K562 (cell line): ENCODE measurements at regions not wholly inside any gene's neighbourhood (a gene's known extent, or its start where the extent isn't known, plus 50 kb on each side); places are given as distances from the start of the nearest gene placed in this dataset.

Experiments used
- ATAC-seq: fragments of 200-7000 bp; cut with Tn5 transposase; 3 replicates; pipeline ENCODE4 v1.9.1; 2020; ENCODE audit warnings: moderate library complexity
- BruUV-seq: library from RNA; stranded (reverse); fragments of 400-500 nt; replicated peaks from 2 replicates; lab custom pipeline; 2021; lab: Mats Ljungman, UMichigan
- CTCF ChIA-PET: fragments of 300-600 bp; formaldehyde crosslinking; extraction: SDS; loops from one replicate; lab custom pipeline; 2021; ENCODE audit warnings: low intra/inter-chr PET ratio; lab: Yijun Ruan, JAX
- POLR2A ChIA-PET: fragments of 300-600, 350-650 bp; sonication (Branson Sonifier 250); formaldehyde crosslinking; extraction: SDS; loops from one replicate; lab custom pipeline; 2021; ENCODE audit warnings: antibody characterized with exemption, inconsistent platforms; lab: Yijun Ruan, JAX
- DNase-seq, 4 experiments: peaks; one replicate each; pipeline versions ENCODE4 v3.0.0 to v3.0.0-alpha.2; 2011 to 2018; ENCODE audit warnings: low spot score in 3 of 4, mixed read lengths in 3 of 4; ENCODE audit errors: extremely low read depth in 1 of 4
- FAIRE-seq: peaks from 2 replicates; lab custom pipeline; 2011; peaks lifted over from hg19 to GRCh38; lab: Jason Lieb, UNC
- H2AFZ ChIP-seq: 2 replicates; pipeline ENCODE4 v1.6.0; 2011; ENCODE audit warnings: low read depth, low read length, control low read depth, inconsistent platforms
- H3K27ac ChIP-seq: fragments of 200-600 bp; 3 replicates; pipeline ENCODE4 v1.8.0; 2011; ENCODE audit warnings: low read depth, mild to moderate bottlenecking, control low read depth, inconsistent platforms, low read length, moderate library complexity, mixed read lengths; ENCODE audit errors: extremely low read depth
- H3K27me3 ChIP-seq, 2 experiments: fragments of 300-600 bp in 1 of 2; 2 replicates in 1 of 2; 3 replicates in 1 of 2; pipeline versions ENCODE4 v1.6.0 to v1.8.0; 2011; ENCODE audit warnings: inconsistent platforms in 2 of 2, low read length in 2 of 2, mild to moderate bottlenecking in 1 of 2, mixed read lengths in 1 of 2, moderate library complexity in 1 of 2; ENCODE audit not compliant: control insufficient read depth in 2 of 2, insufficient read depth in 2 of 2
- H3K36me3 ChIP-seq: fragments of 300-600 bp; 3 replicates; pipeline ENCODE4 v1.8.0; 2011; ENCODE audit warnings: mild to moderate bottlenecking, low read length, inconsistent platforms; ENCODE audit not compliant: control insufficient read depth, insufficient read depth
- H3K4me1 ChIP-seq, 2 experiments: fragments of 200-600 bp in 1 of 2; replicated peaks in 1 of 2; 2 replicates in 1 of 2; 3 replicates in 1 of 2; pipeline versions ENCODE4 v1.5.1 to v1.8.0; 2011; ENCODE audit warnings: inconsistent platforms in 2 of 2, low read length in 2 of 2, mild to moderate bottlenecking in 1 of 2, mixed read lengths in 1 of 2, moderate library complexity in 1 of 2; ENCODE audit not compliant: control insufficient read depth in 2 of 2, insufficient read depth in 2 of 2
- H3K4me2 ChIP-seq: 2 replicates; pipeline ENCODE4 v1.6.1; 2011; ENCODE audit warnings: low read length, control low read depth, inconsistent platforms, mixed read lengths; ENCODE audit not compliant: insufficient read depth
- H3K4me3 ChIP-seq: fragments of 200-600 bp; sonication (generic), shearing (Covaris generic); 2 replicates; pipeline ENCODE4 v1.5.1; 2016; ENCODE audit warnings: control low read depth, inconsistent platforms
- H3K79me2 ChIP-seq: fragments of 200-600 bp; 3 replicates; pipeline ENCODE4 v1.8.0; 2011; ENCODE audit warnings: low read length, inconsistent platforms; ENCODE audit not compliant: control insufficient read depth, insufficient read depth
- H3K9ac ChIP-seq, 2 experiments: 2 replicates each; pipeline versions ENCODE4 v1.6.0 to v1.6.1; 2011; ENCODE audit warnings: low read depth in 2 of 2, low read length in 2 of 2, control low read depth in 1 of 2, inconsistent platforms in 1 of 2, mild to moderate bottlenecking in 1 of 2, mixed read lengths in 1 of 2; ENCODE audit not compliant: insufficient read depth in 1 of 2
- H3K9me1 ChIP-seq: one replicate; pipeline ENCODE4 v1.6.0; 2011; ENCODE audit warnings: inconsistent platforms, mild to moderate bottlenecking, low read length, moderate library complexity; ENCODE audit not compliant: control insufficient read depth, insufficient read depth
- H3K9me3 ChIP-seq: replicated peaks from 2 replicates; pipeline ENCODE4 v1.5.1; 2011; ENCODE audit warnings: low read depth, low read length, inconsistent platforms; ENCODE audit not compliant: control insufficient read depth, insufficient read depth
- H4K20me1 ChIP-seq: replicated peaks from 2 replicates; pipeline ENCODE4 v1.6.1; 2011; ENCODE audit warnings: low read length, inconsistent platforms, mixed read lengths; ENCODE audit not compliant: control insufficient read depth, insufficient read depth
- CCNT2 ChIP-seq: IDR thresholded peaks from 2 replicates; pipeline ENCODE4 v1.6.1; 2011; ENCODE audit warnings: borderline replicate concordance, low read depth, mild to moderate bottlenecking, moderate library complexity, mixed read lengths, low read length; ENCODE audit not compliant: insufficient read length; ENCODE audit errors: extremely low read depth
- CGGBP1 ChIP-seq: fragments of 250-450 bp; sonication (Bioruptor Pico); IDR thresholded peaks from 2 replicates; pipeline ENCODE4 v1.9.0; 2021; ENCODE audit warnings: mild to moderate bottlenecking
- GATAD2A ChIP-seq: fragments of 450-650 bp; IDR thresholded peaks from 2 replicates; pipeline ENCODE4 v1.6.1; 2017
- HES1 ChIP-seq: fragments of 450-650 bp; IDR thresholded peaks from 2 replicates; pipeline ENCODE4 v1.6.1; 2016; ENCODE audit warnings: low read depth, mild to moderate bottlenecking, moderate library complexity
- NCOA6 ChIP-seq: fragments of 450-650 bp; IDR thresholded peaks from 2 replicates; pipeline ENCODE4 v1.6.1; 2017; ENCODE audit warnings: mild to moderate bottlenecking
- NFIC ChIP-seq: fragments of 450-650 bp; IDR thresholded peaks from 2 replicates; pipeline ENCODE4 v1.6.1; 2017; ENCODE audit warnings: mild to moderate bottlenecking, inconsistent platforms
- PREB ChIP-seq: sonication (generic); formaldehyde crosslinking; IDR thresholded peaks from 2 replicates; pipeline ENCODE4 v1.8.1; 2023; ENCODE audit warnings: mild to moderate bottlenecking, missing genetic modification reagents
- ZBTB26 ChIP-seq: fragments of 450-650 bp; formaldehyde crosslinking; IDR thresholded peaks from 2 replicates; pipeline ENCODE4 v1.4.0; 2022; ENCODE audit warnings: missing genetic modification characterization
- in situ Hi-C: fragments of 300-500 bp; cut with MboI; formaldehyde crosslinking; loops from 4 replicates; pipeline ENCODE4 v1.15.0; 2018; ENCODE audit warnings: inconsistent platforms, mixed read lengths
- intact Hi-C: fragments of 100-400 bp; cut with micrococcal nuclease; formaldehyde crosslinking; loops from 2 replicates; pipeline ENCODE4 v1.14.2; 2022
- TF ChIP-seq, protein P1 (sequence below), 2 experiments: fragments of 450-650 bp; IDR thresholded peaks; 2 replicates each; pipeline ENCODE4 v1.6.1; 2016; ENCODE audit warnings: mild to moderate bottlenecking in 2 of 2, borderline replicate concordance in 1 of 2, low read depth in 1 of 2, moderate library complexity in 1 of 2
- TF ChIP-seq, protein P2 (sequence below): conservative IDR thresholded peaks from 2 replicates; pipeline ENCODE4 v1.6.1; 2011; ENCODE audit warnings: low read depth, mild to moderate bottlenecking, low read length; ENCODE audit not compliant: control insufficient read depth

GRCh38 chr10:44143556-44143955 lies 241.3 kb downstream of the CXCL12 start:
- Histone ChIP-seq H4K20me1 (no peaks in the 10 kb centered on the region), H3K27me3 (no peaks in the 10 kb centered on the region), H3K4me2 (no peak overlapping the region), H3K36me3 (no peaks in the 10 kb centered on the region), H3K79me2 (no peaks in the 10 kb centered on the region), H3K4me1 (no peaks in the 10 kb centered on the region), H3K9me3 (no peaks in the 10 kb centered on the region), H3K9me1 (no peaks in the 10 kb centered on the region), H3K4me3 (no peak overlapping the region), H3K27ac (no peak overlapping the region), H3K9ac (no peak overlapping the region), H2AFZ (no peak overlapping the region)
- ATAC-seq, result no peak
- FAIRE-seq, result no peak
- BruUV-seq, result no TSS peak
- in situ Hi-C loops (no loop called here), intact Hi-C loops (no loop called here)
- POLR2A ChIA-PET, result no interaction called here
- DNase-seq, result no peak
- CTCF ChIA-PET, result no interaction called here
- TF ChIP-seq PREB (CRISPR knock-in tag), result no peak
- no peak for TF ChIP-seq ZBTB26
- TF ChIP-seq, protein P1, sequence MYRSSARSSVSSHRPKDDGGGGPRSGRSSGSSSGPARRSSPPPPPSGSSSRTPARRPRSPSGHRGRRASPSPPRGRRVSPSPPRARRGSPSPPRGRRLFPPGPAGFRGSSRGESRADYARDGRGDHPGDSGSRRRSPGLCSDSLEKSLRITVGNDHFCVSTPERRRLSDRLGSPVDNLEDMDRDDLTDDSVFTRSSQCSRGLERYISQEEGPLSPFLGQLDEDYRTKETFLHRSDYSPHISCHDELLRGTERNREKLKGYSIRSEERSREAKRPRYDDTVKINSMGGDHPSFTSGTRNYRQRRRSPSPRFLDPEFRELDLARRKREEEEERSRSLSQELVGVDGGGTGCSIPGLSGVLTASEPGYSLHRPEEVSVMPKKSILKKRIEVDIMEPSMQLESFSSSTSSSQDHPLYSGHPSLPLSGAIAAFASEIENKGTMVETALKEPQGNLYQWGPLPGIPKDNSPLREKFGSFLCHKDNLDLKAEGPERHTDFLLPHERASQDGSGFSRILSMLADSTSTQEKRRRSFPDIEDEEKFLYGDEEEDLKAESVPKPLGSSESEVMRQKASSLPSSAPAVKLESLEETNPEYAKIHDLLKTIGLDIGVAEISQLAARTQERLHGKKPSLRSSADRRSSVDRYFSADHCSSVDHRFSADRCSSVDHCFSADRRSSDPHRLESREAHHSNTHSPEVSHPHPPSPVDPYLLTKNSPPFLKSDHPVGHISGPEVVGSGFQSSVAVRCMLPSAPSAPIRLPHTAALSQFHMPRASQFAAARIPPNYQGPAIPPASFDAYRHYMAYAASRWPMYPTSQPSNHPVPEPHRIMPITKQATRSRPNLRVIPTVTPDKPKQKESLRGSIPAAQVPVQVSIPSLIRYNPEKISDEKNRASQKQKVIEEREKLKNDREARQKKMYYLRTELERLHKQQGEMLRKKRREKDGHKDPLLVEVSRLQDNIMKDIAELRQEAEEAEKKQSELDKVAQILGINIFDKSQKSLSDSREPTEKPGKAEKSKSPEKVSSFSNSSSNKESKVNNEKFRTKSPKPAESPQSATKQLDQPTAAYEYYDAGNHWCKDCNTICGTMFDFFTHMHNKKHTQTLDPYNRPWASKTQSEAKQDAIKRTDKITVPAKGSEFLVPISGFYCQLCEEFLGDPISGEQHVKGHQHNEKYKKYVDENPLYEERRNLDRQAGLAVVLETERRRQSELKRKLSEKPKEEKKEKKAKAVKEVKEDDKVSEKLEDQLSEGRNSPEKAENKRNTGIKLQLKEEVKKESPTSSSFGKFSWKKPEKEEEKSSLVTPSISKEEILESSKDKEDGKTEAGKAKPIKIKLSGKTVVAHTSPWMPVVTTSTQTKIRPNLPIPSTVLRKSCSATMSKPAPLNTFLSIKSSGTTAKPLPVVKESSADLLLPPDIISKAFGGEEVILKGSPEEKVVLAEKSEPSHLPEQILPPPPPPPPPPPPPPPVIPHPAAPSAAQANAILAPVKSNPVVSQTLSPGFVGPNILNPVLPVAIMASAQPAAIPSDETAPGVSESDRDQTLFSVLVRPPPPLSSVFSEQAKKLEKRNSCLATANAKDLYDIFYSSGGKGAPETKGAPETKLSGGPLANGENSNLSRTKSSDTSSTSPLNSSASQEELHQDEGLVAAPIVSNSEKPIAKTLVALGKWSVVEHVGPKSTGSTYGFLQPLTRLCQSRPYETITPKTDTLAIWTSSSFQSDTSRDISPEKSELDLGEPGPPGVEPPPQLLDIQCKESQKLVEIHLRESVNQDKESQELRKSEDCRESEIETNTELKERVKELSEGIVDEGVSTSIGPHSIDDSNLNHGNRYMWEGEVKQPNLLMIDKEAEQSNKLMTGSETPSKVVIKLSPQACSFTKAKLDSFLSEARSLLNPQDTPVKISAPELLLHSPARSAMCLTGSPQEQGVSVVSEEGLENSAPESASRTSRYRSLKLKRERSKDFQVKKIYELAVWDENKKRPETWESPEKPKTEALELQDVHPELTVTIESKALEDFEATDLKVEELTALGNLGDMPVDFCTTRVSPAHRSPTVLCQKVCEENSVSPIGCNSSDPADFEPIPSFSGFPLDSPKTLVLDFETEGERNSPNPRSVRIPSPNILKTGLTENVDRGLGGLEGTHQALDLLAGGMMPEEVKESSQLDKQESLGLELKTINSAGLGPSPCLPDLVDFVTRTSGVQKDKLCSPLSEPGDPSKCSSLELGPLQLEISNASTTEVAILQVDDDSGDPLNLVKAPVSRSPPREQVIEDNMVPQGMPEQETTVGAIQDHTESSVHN (IDR thresholded peaks at IDR 0.05; ENCODE audit: borderline replicate concordance in 1 of 2, low read depth in 1 of 2), result no peak
- TF ChIP-seq NCOA6, result no peak
- TF ChIP-seq CCNT2, result no peak
- no peak for TF ChIP-seq CGGBP1 (CRISPR knock-in tag)
- TF ChIP-seq NFIC, result no peak
- TF ChIP-seq GATAD2A, result no peak
- TF ChIP-seq HES1, result no peak
- TF ChIP-seq, protein P2, sequence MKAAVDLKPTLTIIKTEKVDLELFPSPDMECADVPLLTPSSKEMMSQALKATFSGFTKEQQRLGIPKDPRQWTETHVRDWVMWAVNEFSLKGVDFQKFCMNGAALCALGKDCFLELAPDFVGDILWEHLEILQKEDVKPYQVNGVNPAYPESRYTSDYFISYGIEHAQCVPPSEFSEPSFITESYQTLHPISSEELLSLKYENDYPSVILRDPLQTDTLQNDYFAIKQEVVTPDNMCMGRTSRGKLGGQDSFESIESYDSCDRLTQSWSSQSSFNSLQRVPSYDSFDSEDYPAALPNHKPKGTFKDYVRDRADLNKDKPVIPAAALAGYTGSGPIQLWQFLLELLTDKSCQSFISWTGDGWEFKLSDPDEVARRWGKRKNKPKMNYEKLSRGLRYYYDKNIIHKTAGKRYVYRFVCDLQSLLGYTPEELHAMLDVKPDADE, result no peak
